Liver (tissue), 7 donors: ENCODE measurements at regions not wholly inside any gene's neighbourhood (a gene's known extent, or its start where the extent isn't known, plus 50 kb on each side); places are given as distances from the start of the nearest gene placed in this dataset.

Experiments
- DNase-seq: peaks from one replicate; pipeline ENCODE4 v3.0.0-alpha.2; 2017; ENCODE audit warnings: low spot score
- H3K27ac ChIP-seq, 2 donors: one replicate each; pipeline ENCODE4 v1.7.0; 2013; ENCODE audit warnings: inconsistent platforms in 2 of 2, low read length in 2 of 2, control low read depth in 1 of 2, low read depth in 1 of 2, mild to moderate bottlenecking in 1 of 2
- H3K27me3 ChIP-seq, 4 donors: one replicate each; pipeline versions ENCODE4 v1.6.1 to v1.7.0; 2013; ENCODE audit warnings: low read length in 3 of 4, inconsistent platforms in 1 of 4, mild to moderate bottlenecking in 1 of 4, moderate library complexity in 1 of 4; ENCODE audit not compliant: control insufficient read depth in 4 of 4, insufficient read depth in 4 of 4
- H3K36me3 ChIP-seq, 4 donors: one replicate each; pipeline versions ENCODE4 v1.6.1 to v1.7.0; 2013; ENCODE audit warnings: low read length in 3 of 4, mild to moderate bottlenecking in 3 of 4, low read depth in 1 of 4, moderate library complexity in 1 of 4; ENCODE audit not compliant: control insufficient read depth in 4 of 4, insufficient read depth in 3 of 4
- H3K4me1 ChIP-seq, 4 donors: one replicate each; pipeline versions ENCODE4 v1.6.1 to v1.7.0; 2013; ENCODE audit warnings: low read length in 3 of 4, mild to moderate bottlenecking in 3 of 4, moderate library complexity in 1 of 4; ENCODE audit not compliant: control insufficient read depth in 4 of 4, insufficient read depth in 4 of 4
- H3K4me3 ChIP-seq, 3 donors: one replicate each; pipeline versions ENCODE4 v1.6.1 to v1.7.0; 2013; ENCODE audit warnings: low read length in 3 of 3, control low read depth in 1 of 3, low read depth in 1 of 3, mild to moderate bottlenecking in 1 of 3
- H3K9ac ChIP-seq, 2 donors: one replicate each; pipeline ENCODE4 v1.7.0; 2013; ENCODE audit warnings: low read length in 2 of 2, mild to moderate bottlenecking in 2 of 2, moderate library complexity in 2 of 2, control low read depth in 1 of 2, low read depth in 1 of 2
- H3K9me3 ChIP-seq, 4 donors: one replicate each; pipeline versions ENCODE4 v1.6.1 to v1.7.0; 2013; ENCODE audit warnings: low read length in 3 of 4; ENCODE audit not compliant: control insufficient read depth in 4 of 4
- EGR1 ChIP-seq, 2 donors: IDR thresholded peaks; 2 replicates each; pipeline ENCODE4 v1.6.1; 2016 to 2018; ENCODE audit warnings: antibody characterized with exemption in 2 of 2, low read depth in 2 of 2
- FOXA1 ChIP-seq: IDR thresholded peaks from 2 replicates; pipeline ENCODE4 v1.6.1; 2016; ENCODE audit warnings: antibody characterized with exemption
- FOXA2 ChIP-seq: IDR thresholded peaks from 2 replicates; pipeline ENCODE4 v1.6.1; 2016; ENCODE audit warnings: antibody characterized with exemption
- HNF4A ChIP-seq, 2 donors: conservative IDR thresholded peaks; 2 replicates each; pipeline ENCODE4 v1.6.1; 2016; ENCODE audit warnings: antibody characterized with exemption in 2 of 2, mild to moderate bottlenecking in 2 of 2
- JUND ChIP-seq, 2 donors: IDR thresholded peaks; 2 replicates each; pipeline ENCODE4 v1.6.1; 2016; ENCODE audit warnings: antibody characterized with exemption in 2 of 2
- NR2F2 ChIP-seq: IDR thresholded peaks from 2 replicates; pipeline ENCODE4 v1.6.1; 2016; ENCODE audit warnings: antibody characterized with exemption
- RAD21 ChIP-seq, 2 donors: IDR thresholded peaks; 2 replicates each; pipeline ENCODE4 v1.6.1; 2016; ENCODE audit warnings: antibody characterized with exemption in 2 of 2, mild to moderate bottlenecking in 2 of 2
- REST ChIP-seq: IDR thresholded peaks from 2 replicates; pipeline ENCODE4 v1.6.1; 2016; ENCODE audit warnings: antibody characterized with exemption, mild to moderate bottlenecking
- SP1 ChIP-seq: IDR thresholded peaks from 2 replicates; pipeline ENCODE4 v1.6.1; 2018; ENCODE audit warnings: antibody characterized with exemption, mild to moderate bottlenecking
- TAF1 ChIP-seq: conservative IDR thresholded peaks from 2 replicates; pipeline ENCODE4 v1.6.1; 2016; ENCODE audit warnings: antibody characterized with exemption, mild to moderate bottlenecking
- ZBTB33 ChIP-seq: IDR thresholded peaks from 2 replicates; pipeline ENCODE4 v1.6.1; 2016; ENCODE audit warnings: antibody characterized with exemption
- WGBS: extraction: QIAGEN DNeasy Blood & Tissue Kit; methylation state at CpG from one replicate; pipeline ENCODE4 v1.1.7; 2013; 5-methylcytosine and 5-hydroxymethylcytosine counted together
- TF ChIP-seq, protein P1 (sequence below): IDR thresholded peaks from 2 replicates; pipeline ENCODE4 v1.6.1; 2016; ENCODE audit warnings: antibody characterized with exemption
- donor health status: healthy.
- donor health status: healthy.
- donor health status: healthy.
- donor health status: healthy.

- TF ChIP-seq RAD21 (IDR thresholded peaks at IDR 0.05) (no peak), EGR1 (IDR thresholded peaks at IDR 0.05; ENCODE audit: low read depth in 2 of 2) (no peak), FOXA1 (no peak), FOXA2 (no peak), HNF4A (conservative IDR thresholded peaks at IDR 0.05) (no peak), TAF1 (no peak), JUND (IDR thresholded peaks at IDR 0.05) (no peak)
- 96% methylated on average over 6 of the region's 6 CpGs for WGBS
- Histone ChIP-seq H3K27ac (no peak overlapping the region), H3K4me1 (no peaks in the 10 kb centered on the region), H3K27me3 (no peaks in the 10 kb centered on the region), H3K36me3 (no peaks in the 10 kb centered on the region), H3K9ac (no peak overlapping the region), H3K4me3 (no peak overlapping the region), H3K9me3 (no peaks in the 10 kb centered on the region)
- DNase-seq, result no peak
Measured at GRCh38 chr20:43843965-43844660, 70.5 kb upstream of the TOX2 start.

DNA sequence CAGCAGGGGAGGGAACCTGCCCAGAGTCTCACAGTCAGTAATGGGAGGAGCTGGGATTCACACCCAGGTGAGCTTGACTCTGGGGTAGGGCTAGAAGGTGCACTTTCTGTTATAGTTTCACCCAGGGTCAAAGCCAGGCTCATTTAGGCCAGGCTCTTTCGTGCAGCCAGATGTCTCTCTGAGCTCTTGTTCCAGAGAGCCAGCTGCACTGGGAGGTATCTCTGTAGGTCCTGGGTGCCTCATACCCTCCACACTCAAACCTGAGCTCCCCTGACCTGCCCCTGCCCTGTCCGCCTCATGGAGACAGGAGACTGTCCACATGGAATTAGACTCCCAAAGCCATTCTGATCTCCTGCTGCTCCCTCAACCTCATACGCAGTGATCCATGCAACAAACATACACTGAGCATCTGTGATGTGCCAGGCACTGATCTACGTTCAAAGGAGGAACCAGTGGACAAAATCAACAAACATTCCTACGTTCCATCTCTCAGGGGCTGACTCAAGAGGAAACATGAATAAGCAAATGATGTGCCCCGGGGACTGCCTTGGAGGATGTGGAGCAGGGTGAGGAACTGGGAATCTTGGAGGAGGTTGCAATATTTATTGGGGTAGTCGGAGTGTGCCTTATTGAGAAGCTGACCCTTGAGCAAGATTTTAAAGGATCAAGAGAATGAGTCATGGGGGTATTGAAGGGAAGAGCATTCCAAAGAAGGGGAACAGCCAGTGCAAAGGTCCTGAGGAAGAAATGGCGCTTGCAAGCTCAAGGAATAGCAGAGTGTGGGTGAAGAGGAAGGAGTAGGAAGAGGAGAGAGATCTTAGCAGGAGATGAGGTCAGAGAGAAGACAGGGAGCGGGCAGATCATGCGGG is 71.3 kb upstream of the TOX2 start:
- Histone ChIP-seq H3K36me3 (no peaks in the 10 kb centered on the region), H3K4me3 (no peak overlapping the region), H3K9ac (no peak overlapping the region), H3K27ac (no peak overlapping the region), H3K27me3 (no peaks in the 10 kb centered on the region), H3K9me3 (no peaks in the 10 kb centered on the region), H3K4me1 (no peaks in the 10 kb centered on the region)
- 85% methylated on average over 10 of the region's 10 CpGs for WGBS
- TF ChIP-seq NR2F2 (no peak), REST (no peak), TAF1 (no peak), ZBTB33 (no peak), HNF4A (conservative IDR thresholded peaks at IDR 0.05) (no peak), SP1 (no peak)
- TF ChIP-seq, protein P1, sequence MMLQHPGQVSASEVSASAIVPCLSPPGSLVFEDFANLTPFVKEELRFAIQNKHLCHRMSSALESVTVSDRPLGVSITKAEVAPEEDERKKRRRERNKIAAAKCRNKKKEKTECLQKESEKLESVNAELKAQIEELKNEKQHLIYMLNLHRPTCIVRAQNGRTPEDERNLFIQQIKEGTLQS, result no peak
- no peak for DNase-seq
